ENCODE measurements at regions not wholly inside any gene's neighbourhood (a gene's known extent, or its start where the extent isn't known, plus 50 kb on each side); places are given as distances from the start of the nearest gene placed in this dataset.

- no peak for TF ChIP-seq POLR2A (IDR thresholded peaks at IDR 0.05)
- no peak for TF ChIP-seq CTCF (IDR thresholded peaks at IDR 0.05)
These were observed 914.7 kb downstream of the SLITRK5 start for GRCh38 chr13:88585861-88586260.

Measured in thyroid gland (tissue), 4 donors.